ENCODE measurements at regions not wholly inside any gene's neighbourhood (a gene's known extent, or its start where the extent isn't known, plus 50 kb on each side); places are given as distances from the start of the nearest gene placed in this dataset.

DNA sequence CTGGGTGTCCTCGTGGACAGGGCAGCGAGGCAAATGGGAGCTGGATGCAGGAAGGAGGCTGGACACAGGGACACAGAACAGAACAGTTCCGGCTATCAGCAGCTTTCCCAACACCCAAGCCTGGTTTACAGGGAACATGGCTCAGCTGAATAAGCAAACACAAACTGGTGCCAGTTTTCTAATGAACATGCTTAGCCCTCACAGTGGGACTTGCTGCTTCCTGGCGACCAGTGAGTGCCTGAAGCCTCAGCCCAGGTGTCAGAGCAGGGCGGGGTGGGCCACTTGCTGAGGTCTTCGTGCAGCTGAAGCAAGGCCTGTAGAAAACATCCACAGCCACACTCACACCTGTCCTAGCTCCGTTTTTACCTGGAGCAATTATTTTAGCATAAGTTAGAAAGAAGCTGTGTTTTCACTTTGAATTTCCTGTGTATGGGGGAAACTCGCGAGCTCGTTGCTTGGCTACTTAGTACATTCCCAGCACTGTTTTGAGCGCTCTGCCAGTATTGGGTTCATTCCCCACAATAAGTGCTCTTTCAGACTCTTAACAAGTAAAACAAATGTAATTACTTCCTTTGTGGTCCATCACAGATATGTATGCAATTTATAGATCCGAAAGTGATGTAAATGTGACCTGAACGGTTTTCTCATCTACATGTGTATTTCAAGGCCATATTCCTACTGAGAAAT lies 261.2 kb upstream of the SHH start:
- TF ChIP-seq TAF1 (IDR thresholded peaks at IDR 0.05; ENCODE audit: borderline replicate concordance, low read depth, low read length) (no peak), POLR2AphosphoS5 (IDR thresholded peaks at IDR 0.05; ENCODE audit: low read depth, low read length) (no peak), POLR2A (IDR thresholded peaks at IDR 0.05; ENCODE audit: low read depth, low read length) (no peak)
- DNase-seq (ENCODE audit: insufficient read length) = no peak
- FAIRE-seq = no peak

DNA sequence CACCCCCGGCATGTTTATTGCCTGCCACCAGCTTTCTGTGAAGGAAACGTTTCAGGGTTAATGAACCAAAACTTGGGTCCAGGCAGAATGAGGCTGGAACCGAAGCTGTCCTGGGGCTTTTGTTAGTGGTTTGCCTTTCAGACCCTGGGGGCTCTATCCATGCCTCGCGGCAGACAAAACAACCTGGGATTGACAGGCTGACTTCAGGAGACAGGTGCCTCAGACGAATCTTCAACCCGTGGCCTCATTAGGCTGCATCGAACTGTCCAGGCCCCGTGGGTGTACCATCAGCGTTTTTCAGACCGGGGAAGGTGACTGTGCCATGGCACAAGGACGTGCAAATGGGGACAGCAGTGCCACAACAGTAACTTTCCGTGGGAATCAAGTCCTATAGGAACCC lies 259.3 kb upstream of the SHH start:
- no peak for DNase-seq (ENCODE audit: insufficient read length)

DNA sequence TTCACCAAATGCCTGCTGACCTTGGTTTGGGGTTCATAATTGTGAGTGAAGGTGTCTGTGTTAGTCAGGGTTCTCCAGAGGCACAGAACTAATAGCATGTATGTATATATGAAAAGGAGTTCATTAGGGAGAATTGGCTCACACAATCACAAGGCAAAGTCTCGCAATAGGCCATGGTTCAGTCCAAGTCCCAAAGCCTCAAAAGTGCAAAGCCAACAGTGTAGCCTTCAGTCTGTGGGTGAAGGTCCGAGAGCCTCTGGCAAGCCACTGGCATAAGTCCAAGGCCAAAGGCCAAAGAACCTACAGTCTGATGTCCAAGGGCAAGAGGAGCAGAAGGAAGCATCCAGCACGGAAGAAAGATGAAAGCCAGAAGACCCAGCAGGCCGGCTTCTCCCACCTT lies 257.6 kb upstream of the SHH start:
- no peak for DNase-seq (ENCODE audit: insufficient read length)
- FAIRE-seq = no peak

More for the DNA sequence above, 259.3 kb upstream of the SHH start:
- TF ChIP-seq POLR2AphosphoS5 (IDR thresholded peaks at IDR 0.05; ENCODE audit: low read depth, low read length) (no peak), TAF1 (IDR thresholded peaks at IDR 0.05; ENCODE audit: borderline replicate concordance, low read depth, low read length) (no peak), POLR2A (IDR thresholded peaks at IDR 0.05; ENCODE audit: low read depth, low read length) (no peak)
- no peak for FAIRE-seq

DNA sequence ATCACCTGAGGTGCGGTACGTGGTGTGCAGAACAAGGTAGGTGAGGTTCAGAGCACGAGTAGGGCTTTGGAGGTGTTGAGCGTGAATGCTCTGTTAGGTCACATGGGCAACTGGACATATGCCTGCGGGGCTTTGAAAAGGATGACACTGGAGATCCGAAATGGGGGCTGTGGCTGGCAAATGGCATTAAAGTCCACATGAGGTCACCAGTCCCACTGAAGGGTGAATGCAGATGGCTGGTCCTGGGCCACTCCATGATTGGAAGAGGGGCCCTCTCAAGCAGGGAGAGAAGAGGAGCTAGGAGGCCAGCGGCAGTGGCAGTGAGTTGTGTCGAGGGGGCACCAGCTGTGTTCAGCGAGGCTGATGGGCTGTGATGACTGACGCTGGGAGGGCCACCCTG lies 254.9 kb upstream of the SHH start:
- FAIRE-seq (no peak), DNase-seq (ENCODE audit: insufficient read length) (no peak)
- TF ChIP-seq POLR2AphosphoS5 (IDR thresholded peaks at IDR 0.05; ENCODE audit: low read depth, low read length) (no peak), POLR2A (IDR thresholded peaks at IDR 0.05; ENCODE audit: low read depth, low read length) (no peak), TAF1 (IDR thresholded peaks at IDR 0.05; ENCODE audit: borderline replicate concordance, low read depth, low read length) (no peak)

More for the DNA sequence above, 257.6 kb upstream of the SHH start:
- TF ChIP-seq POLR2AphosphoS5 (IDR thresholded peaks at IDR 0.05; ENCODE audit: low read depth, low read length) = no peak
- no peak for TF ChIP-seq POLR2A (IDR thresholded peaks at IDR 0.05; ENCODE audit: low read depth, low read length)
- TF ChIP-seq TAF1 (IDR thresholded peaks at IDR 0.05; ENCODE audit: borderline replicate concordance, low read depth, low read length) = no peak

- FAIRE-seq = no peak
- no peak for DNase-seq (ENCODE audit: insufficient read length)
- TF ChIP-seq POLR2A (IDR thresholded peaks at IDR 0.05; ENCODE audit: low read depth, low read length) (no peak), POLR2AphosphoS5 (IDR thresholded peaks at IDR 0.05; ENCODE audit: low read depth, low read length) (no peak), TAF1 (IDR thresholded peaks at IDR 0.05; ENCODE audit: borderline replicate concordance, low read depth, low read length) (no peak)
Observed at GRCh38 chr7:156065400-156065799, 253.1 kb upstream of the SHH start.

DNA sequence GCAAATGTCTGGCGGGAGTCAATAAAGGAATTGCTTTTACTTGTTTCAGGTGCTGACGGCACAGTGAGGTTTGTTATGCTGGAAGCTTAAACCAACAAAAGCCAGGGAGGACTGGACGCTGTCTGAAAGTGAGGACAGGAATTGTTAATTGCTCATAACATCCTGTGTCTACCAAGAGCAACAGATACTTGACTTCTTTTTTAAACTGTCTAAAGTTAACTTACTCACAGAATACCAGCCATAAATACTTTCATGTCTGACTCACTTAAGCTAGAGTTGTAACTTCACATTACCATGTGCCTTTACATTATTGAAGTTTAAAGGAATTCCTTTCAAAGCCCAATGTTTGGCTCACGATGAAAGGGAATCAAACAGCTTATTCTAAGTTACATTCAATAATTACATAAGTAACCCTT lies 252.7 kb upstream of the SHH start:
- DNase-seq (ENCODE audit: insufficient read length) (no peak), FAIRE-seq (no peak)
- no peak for TF ChIP-seq TAF1 (IDR thresholded peaks at IDR 0.05; ENCODE audit: borderline replicate concordance, low read depth, low read length)
- TF ChIP-seq POLR2A (IDR thresholded peaks at IDR 0.05; ENCODE audit: low read depth, low read length) = no peak
- no peak for TF ChIP-seq POLR2AphosphoS5 (IDR thresholded peaks at IDR 0.05; ENCODE audit: low read depth, low read length)

DNA sequence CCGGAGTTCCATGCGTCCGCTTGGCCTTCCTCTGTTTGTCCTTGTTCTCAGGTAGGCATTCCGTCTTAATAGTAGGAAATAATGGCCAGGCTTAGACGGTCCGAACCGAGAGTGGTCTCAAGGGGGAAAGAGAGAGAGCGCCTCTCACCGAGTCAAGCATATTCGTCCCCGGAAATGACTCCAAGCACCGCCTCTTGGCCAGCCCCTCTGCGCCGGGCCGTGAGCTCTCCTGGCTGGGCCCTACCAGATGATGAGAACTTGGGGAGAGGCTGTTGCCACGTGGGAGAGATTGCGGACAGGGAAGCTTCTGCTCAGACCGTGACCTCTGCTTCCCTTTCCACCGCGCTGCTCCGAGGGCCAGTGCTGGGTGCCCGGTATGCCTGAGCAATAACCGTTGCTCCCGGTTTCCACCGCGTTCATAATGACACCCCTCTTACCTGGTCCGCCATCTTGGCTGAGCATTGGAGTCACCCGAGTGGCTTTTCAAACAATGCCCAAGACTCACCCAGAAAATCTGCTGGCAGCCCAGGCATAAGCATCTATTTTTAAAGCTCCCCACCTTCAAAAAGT lies 251.1 kb upstream of the SHH start:
- TF ChIP-seq POLR2AphosphoS5 (IDR thresholded peaks at IDR 0.05; ENCODE audit: low read depth, low read length) (no peak), POLR2A (IDR thresholded peaks at IDR 0.05; ENCODE audit: low read depth, low read length) (no peak), TAF1 (IDR thresholded peaks at IDR 0.05; ENCODE audit: borderline replicate concordance, low read depth, low read length) (no peak)
- FAIRE-seq (no peak), DNase-seq (ENCODE audit: insufficient read length) (no peak)

DNA sequence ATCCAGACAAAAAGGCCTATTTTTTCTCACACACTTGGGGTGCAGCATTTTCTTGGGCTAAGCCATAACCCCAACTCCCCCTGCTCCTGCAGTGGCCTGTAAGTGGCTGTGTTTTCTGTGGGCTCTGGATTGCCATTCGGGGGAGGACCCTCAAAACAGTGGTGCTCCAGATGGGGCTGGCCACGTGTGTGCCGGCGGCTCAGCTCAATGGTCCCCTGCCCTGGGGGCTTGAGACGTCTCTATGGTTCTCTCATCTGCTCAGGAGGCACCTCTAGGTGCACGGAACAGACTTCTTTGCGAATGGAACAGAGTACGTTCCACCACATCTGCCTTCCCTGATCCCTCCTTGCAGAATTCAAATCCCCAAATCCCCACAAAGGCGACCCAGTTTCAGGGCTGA lies 250.0 kb upstream of the SHH start:
- TF ChIP-seq POLR2A (IDR thresholded peaks at IDR 0.05; ENCODE audit: low read depth, low read length) (no peak), POLR2AphosphoS5 (IDR thresholded peaks at IDR 0.05; ENCODE audit: low read depth, low read length) (no peak), TAF1 (IDR thresholded peaks at IDR 0.05; ENCODE audit: borderline replicate concordance, low read depth, low read length) (no peak)
- no peak for FAIRE-seq
- no peak for DNase-seq (ENCODE audit: insufficient read length)

- no peak for DNase-seq (ENCODE audit: insufficient read length)
- TF ChIP-seq TAF1 (IDR thresholded peaks at IDR 0.05; ENCODE audit: borderline replicate concordance, low read depth, low read length) (no peak), POLR2A (IDR thresholded peaks at IDR 0.05; ENCODE audit: low read depth, low read length) (no peak), POLR2AphosphoS5 (IDR thresholded peaks at IDR 0.05; ENCODE audit: low read depth, low read length) (no peak)
Observed at GRCh38 chr7:156061689-156062255, 249.5 kb upstream of the SHH start.

GRCh38 chr7:156060925-156061324 lies 248.7 kb upstream of the SHH start:
- TF ChIP-seq POLR2A (IDR thresholded peaks at IDR 0.05; ENCODE audit: low read depth, low read length) (no peak), POLR2AphosphoS5 (IDR thresholded peaks at IDR 0.05; ENCODE audit: low read depth, low read length) (no peak), TAF1 (IDR thresholded peaks at IDR 0.05; ENCODE audit: borderline replicate concordance, low read depth, low read length) (no peak)
- DNase-seq (ENCODE audit: insufficient read length) = no peak
- FAIRE-seq = no peak

More at GRCh38 chr7:156061689-156062255, 249.5 kb upstream of the SHH start:
- no peak for FAIRE-seq

- DNase-seq (ENCODE audit: insufficient read length) = no peak
Observed at GRCh38 chr7:156059369-156059768, 247.1 kb upstream of the SHH start.

DNA sequence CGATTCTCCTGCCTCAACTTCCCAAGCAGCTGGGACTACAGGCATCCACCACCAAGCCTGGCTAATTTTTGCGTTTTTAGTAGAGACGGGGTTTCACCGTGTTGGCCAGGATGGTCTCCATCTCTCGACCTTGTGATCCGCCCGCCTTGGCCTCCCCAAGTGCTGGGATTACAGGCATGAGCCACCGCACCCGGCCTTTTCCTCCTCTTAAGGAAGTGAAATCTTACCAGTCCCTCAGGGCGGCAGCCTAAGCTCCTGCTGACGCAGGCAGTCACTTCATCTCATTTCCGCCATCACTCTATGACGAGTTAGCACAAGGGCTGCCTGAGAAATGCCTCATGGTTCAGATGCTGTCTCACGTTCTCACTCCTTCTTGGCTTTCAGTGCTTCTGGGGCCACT lies 246.0 kb upstream of the SHH start:
- TF ChIP-seq POLR2AphosphoS5 (IDR thresholded peaks at IDR 0.05; ENCODE audit: low read depth, low read length) (no peak), POLR2A (IDR thresholded peaks at IDR 0.05; ENCODE audit: low read depth, low read length) (no peak), TAF1 (IDR thresholded peaks at IDR 0.05; ENCODE audit: borderline replicate concordance, low read depth, low read length) (no peak)
- no peak for DNase-seq (ENCODE audit: insufficient read length)
- no peak for FAIRE-seq

More at GRCh38 chr7:156059369-156059768, 247.1 kb upstream of the SHH start:
- TF ChIP-seq POLR2AphosphoS5 (IDR thresholded peaks at IDR 0.05; ENCODE audit: low read depth, low read length) (no peak), POLR2A (IDR thresholded peaks at IDR 0.05; ENCODE audit: low read depth, low read length) (no peak), TAF1 (IDR thresholded peaks at IDR 0.05; ENCODE audit: borderline replicate concordance, low read depth, low read length) (no peak)
- no peak for FAIRE-seq

Data from GM12892 (cell line).